B cell (primary cell): ENCODE measurements at regions not wholly inside any gene's neighbourhood (a gene's known extent, or its start where the extent isn't known, plus 50 kb on each side); places are given as distances from the start of the nearest gene placed in this dataset.
"Not testable (repeated sequence)": the region's sequence is repeated elsewhere in the genome, so short reads cannot be mapped to it uniquely, and the experiment has no call there.

ENCODE experiments used
- ATAC-seq: fragments of 200-7000 bp; cut with Tn5 transposase; one replicate; pipeline ENCODE4 v1.10.0; 2021; ENCODE audit warnings: low read depth, mild to moderate bottlenecking, moderate number of reproducible peaks, moderate library complexity
- CTCF ChIA-PET: fragments of 350-600 bp; sonication (Branson Sonifier 250); formaldehyde crosslinking; loops from one replicate; lab custom pipeline; 2021; ENCODE audit warnings: antibody characterized with exemption, inconsistent platforms; lab: Charles Lee
- POLR2A ChIA-PET: fragments of 350-600 bp; sonication (Branson Sonifier 250); formaldehyde crosslinking; loops from one replicate; lab custom pipeline; 2021; ENCODE audit warnings: antibody characterized with exemption; lab: Charles Lee
- DNase-seq: peaks from one replicate; pipeline ENCODE4 v3.0.0; 2013
- H2AFZ ChIP-seq: 2 replicates; pipeline ENCODE4 v1.6.1; 2012; ENCODE audit warnings: mild to moderate bottlenecking, low read depth, low read length; ENCODE audit not compliant: insufficient read depth, poor library complexity, severe bottlenecking
- H3K27ac ChIP-seq, 2 donors: 1 replicate in 1 of 2; 2 replicates in 1 of 2; pipeline ENCODE4 v1.5.1; 2012 to 2013; ENCODE audit warnings: low read length in 2 of 2, mild to moderate bottlenecking in 2 of 2, moderate library complexity in 1 of 2
- H3K27me3 ChIP-seq, 4 experiments: fragments of 200-600 bp in 1 of 4; sonication (generic) in 1 of 4; replicated peaks in 1 of 4; 1 replicate in 2 of 4; 2 replicates in 2 of 4; pipeline versions ENCODE4 v1.6.1 to v1.7.0; 2013 to 2016; ENCODE audit warnings: low read length in 3 of 4, mild to moderate bottlenecking in 2 of 4, mixed read lengths in 1 of 4, moderate library complexity in 1 of 4; ENCODE audit not compliant: insufficient read depth in 4 of 4, control insufficient read depth in 3 of 4; ENCODE audit errors: control extremely low read depth in 1 of 4
- H3K36me3 ChIP-seq, 2 experiments: replicated peaks in 1 of 2; 1 replicate in 1 of 2; 2 replicates in 1 of 2; pipeline versions ENCODE4 v1.6.1 to v1.7.1; 2013; ENCODE audit warnings: low read length in 1 of 2; ENCODE audit not compliant: insufficient read depth in 2 of 2, control insufficient read depth in 1 of 2; ENCODE audit errors: control extremely low read depth in 1 of 2, extremely low read depth in 1 of 2
- H3K4me1 ChIP-seq, 2 donors: fragments of 200-600 bp in 1 of 2; sonication (generic) in 1 of 2; 1 replicate in 1 of 2; 2 replicates in 1 of 2; pipeline versions ENCODE4 v1.5.1 to v1.6.1; 2013 to 2017; ENCODE audit warnings: low read length in 2 of 2; ENCODE audit not compliant: control insufficient read depth in 2 of 2, insufficient read depth in 2 of 2
- H3K4me2 ChIP-seq: replicated peaks from 2 replicates; pipeline ENCODE3; 2012; ENCODE audit warnings: mild to moderate bottlenecking, low read depth, low read length; ENCODE audit not compliant: poor library complexity, severe bottlenecking
- H3K4me3 ChIP-seq, 5 experiments: fragments of 200-600 bp in 1 of 5; sonication (generic) in 1 of 5; 1 replicate in 3 of 5; 2 replicates in 2 of 5; pipeline versions ENCODE4 v1.5.1 to v1.7.0; 2011 to 2016; ENCODE audit warnings: low read length in 4 of 5, mild to moderate bottlenecking in 4 of 5, low read depth in 2 of 5, control low read depth in 1 of 5, moderate library complexity in 1 of 5; ENCODE audit not compliant: insufficient read depth in 1 of 5; ENCODE audit errors: control extremely low read depth in 1 of 5, extremely low read depth in 1 of 5
- H3K79me2 ChIP-seq: fragments of 200-600 bp; sonication (generic); one replicate; pipeline ENCODE4 v1.6.0; 2016; ENCODE audit warnings: low read length; ENCODE audit not compliant: control insufficient read depth, insufficient read depth
- H3K9ac ChIP-seq: fragments of 200-600 bp; sonication (generic); 2 replicates; pipeline ENCODE4 v1.6.1; 2017; ENCODE audit warnings: mild to moderate bottlenecking, low read length, moderate library complexity
- H3K9me3 ChIP-seq, 3 donors: one replicate each; pipeline versions ENCODE4 v1.6.1 to v1.7.1; 2013; ENCODE audit warnings: low read length in 2 of 3; ENCODE audit not compliant: control insufficient read depth in 2 of 3, insufficient read depth in 1 of 3; ENCODE audit errors: control extremely low read depth in 1 of 3
- H4K20me1 ChIP-seq: 2 replicates; pipeline ENCODE4 v1.6.0; 2012; ENCODE audit warnings: mild to moderate bottlenecking, low read length; ENCODE audit not compliant: insufficient read depth, control insufficient read depth, poor library complexity, severe bottlenecking
- H3K27ac Mint-ChIP-seq: one replicate; pipeline ENCODE4 v1.8.0; 2021; ENCODE audit warnings: mixed read lengths
- H3K27me3 Mint-ChIP-seq: one replicate; pipeline ENCODE4 v1.8.0; 2021; ENCODE audit warnings: mixed read lengths
- H3K4me1 Mint-ChIP-seq: one replicate; pipeline ENCODE4 v1.8.0; 2021; ENCODE audit warnings: mixed read lengths
- H3K4me3 Mint-ChIP-seq: one replicate; pipeline ENCODE4 v1.8.0; 2021; ENCODE audit warnings: mixed read lengths
- H3K9me3 Mint-ChIP-seq: one replicate; pipeline ENCODE4 v1.8.0; 2022; ENCODE audit warnings: mixed read lengths; ENCODE audit not compliant: insufficient read depth
- CTCF ChIP-seq: fragments of 200-600 bp; IDR thresholded peaks from one replicate; pipeline ENCODE4 v1.8.0; 2022; ENCODE audit warnings: antibody characterized with exemption, mild to moderate bottlenecking
- EZH2 ChIP-seq: IDR thresholded peaks from 2 replicates; pipeline ENCODE4 v1.6.1; 2012; ENCODE audit warnings: borderline replicate concordance, low read depth, mild to moderate bottlenecking, moderate library complexity, low read length; ENCODE audit not compliant: insufficient read depth, poor library complexity, severe bottlenecking
- WGBS: methylation state at CpG from one replicate; pipeline ENCODE4 v1.1.5; 2013; ENCODE audit warnings: missing lambda C conversion rate; ENCODE audit not compliant: insufficient coverage; 5-methylcytosine and 5-hydroxymethylcytosine counted together
- intact Hi-C: fragments of 100-400 bp; cut with micrococcal nuclease; formaldehyde crosslinking; loops from one replicate; pipeline ENCODE4 v1.10.0; 2022

- H3K9me3 Mint-ChIP-seq: no peaks in the 10 kb centered on the region
- CTCF ChIA-PET: interaction anchor here (0.8 kb wide), 1 partner anchor 8 kb away, joined by 3 read pairs; no protein-coding TSS in a partner anchor
- H3K27me3 Mint-ChIP-seq: peaks cover 9% of the 10 kb centered on the region
- no peak for ATAC-seq
- Histone ChIP-seq H4K20me1 (no peaks in the 10 kb centered on the region), H2AFZ (no peak overlapping the region), H3K36me3 (no peaks in the 10 kb centered on the region), H3K9ac (no peak overlapping the region), H3K4me1 (peaks cover 0 to 11% of the 10 kb centered on the region in 2 donors), H3K79me2 (no peaks in the 10 kb centered on the region), H3K27me3 (peaks cover 0 to 13% (median 3%) of the 10 kb centered on the region in 4 experiments), H3K9me3 (peaks cover 0 to 2% (median 0%) of the 10 kb centered on the region in 3 donors), H3K4me3 (no peak overlapping the region), H3K4me2 (no peak overlapping the region), H3K27ac (no peak overlapping the region)
- 85% methylated on average over 9 of the region's 10 CpGs for WGBS
- H3K27ac Mint-ChIP-seq: no peak overlapping the region
- no peak for TF ChIP-seq CTCF
- no peak for TF ChIP-seq EZH2
- no peak overlapping the region for H3K4me3 Mint-ChIP-seq
- no peak for DNase-seq
- H3K4me1 Mint-ChIP-seq: peaks cover 6% of the 10 kb centered on the region
- POLR2A ChIA-PET: no interaction called here
- intact Hi-C loops: no loop called here
These were observed 81.6 kb upstream of the GSE1 start for GRCh38 chr16:85531516-85531915.

GRCh38 chr16:85532147-85532546 lies 81.0 kb upstream of the GSE1 start:
- H3K4me3 ChIP-seq: no peak overlapping the region
- peaks cover 6% of the 10 kb centered on the region for H3K4me1 Mint-ChIP-seq
- no peaks in the 10 kb centered on the region for H3K36me3 ChIP-seq
- DNase-seq: no peak
- no peak overlapping the region for H3K9ac ChIP-seq
- ChIA-PET CTCF (no interaction called here), POLR2A (no interaction called here)
- H4K20me1 ChIP-seq: no peaks in the 10 kb centered on the region
- no peak overlapping the region for H3K27ac ChIP-seq
- WGBS: 91% methylated on average over 6 of the region's 6 CpGs
- no peak for ATAC-seq
- H3K4me3 Mint-ChIP-seq: no peak overlapping the region
- H3K79me2 ChIP-seq: no peaks in the 10 kb centered on the region
- H3K4me1 ChIP-seq: peaks cover 0 to 12% of the 10 kb centered on the region in 2 donors
- no peak overlapping the region for H2AFZ ChIP-seq
- no peaks in the 10 kb centered on the region for H3K9me3 Mint-ChIP-seq
- intact Hi-C loops: no loop called here
- H3K4me2 ChIP-seq: no peak overlapping the region
- peaks cover 0 to 10% (median 4%) of the 10 kb centered on the region in 4 experiments for H3K27me3 ChIP-seq
- peaks cover 6% of the 10 kb centered on the region for H3K27me3 Mint-ChIP-seq
- H3K9me3 ChIP-seq: peaks cover 0 to 3% (median 0%) of the 10 kb centered on the region in 3 donors
- no peak for TF ChIP-seq CTCF
- no peak for TF ChIP-seq EZH2
- H3K27ac Mint-ChIP-seq: no peak overlapping the region

- H3K9me3 ChIP-seq, H3K4me2 ChIP-seq, intact Hi-C loops, H3K4me3 ChIP-seq, DNase-seq, H3K4me3 Mint-ChIP-seq, H3K36me3 ChIP-seq, H3K79me2 ChIP-seq, H3K9ac ChIP-seq, H3K27ac ChIP-seq, H2AFZ ChIP-seq, H3K27ac Mint-ChIP-seq, H3K4me1 Mint-ChIP-seq, H4K20me1 ChIP-seq, H3K27me3 Mint-ChIP-seq, H3K27me3 ChIP-seq, H3K9me3 Mint-ChIP-seq, POLR2A ChIA-PET, ATAC-seq: not testable (repeated sequence)
- CTCF ChIA-PET: interaction anchor here (1.2 kb wide), 1 partner anchor 43 kb away, joined by 3 read pairs; no protein-coding TSS in a partner anchor
- WGBS: 98% methylated on average over 6 of the region's 8 CpGs
- H3K4me1 ChIP-seq: peaks cover 0 to 12% of the 10 kb centered on the region in 2 donors
These were observed 79.5 kb upstream of the GSE1 start for GRCh38 chr16:85533593-85533992.
